Keratinocyte (primary cell): ENCODE measurements at regions not wholly inside any gene's neighbourhood (a gene's known extent, or its start where the extent isn't known, plus 50 kb on each side); places are given as distances from the start of the nearest gene placed in this dataset.
"Not testable (repeated sequence)": the region's sequence is repeated elsewhere in the genome, so short reads cannot be mapped to it uniquely, and the experiment has no call there.

Source experiments
- DNase-seq: peaks from one replicate; pipeline ENCODE4 v3.0.0-alpha.2; 2011; ENCODE audit warnings: low read depth, missing footprints, low spot score
- FAIRE-seq: peaks from 2 replicates; lab custom pipeline; 2011; peaks lifted over from hg19 to GRCh38; lab: Jason Lieb, UNC
- H2AFZ ChIP-seq: 2 replicates; pipeline ENCODE4 v1.6.0; 2012; ENCODE audit warnings: low read length, control low read depth, inconsistent platforms; ENCODE audit not compliant: control insufficient read depth
- H3K27ac ChIP-seq: 2 replicates; pipeline ENCODE4 v1.5.1; 2011; ENCODE audit warnings: low read length; ENCODE audit not compliant: control insufficient read depth, insufficient read depth
- H3K27me3 ChIP-seq: 3 replicates; pipeline ENCODE4 v1.6.0; 2011; ENCODE audit warnings: low read length; ENCODE audit not compliant: control insufficient read depth, insufficient read depth; ENCODE audit errors: extremely low read depth
- H3K36me3 ChIP-seq, 2 experiments: 2 replicates in 1 of 2; 3 replicates in 1 of 2; pipeline ENCODE4 v1.5.1; 2011; ENCODE audit warnings: low read length in 2 of 2, mild to moderate bottlenecking in 1 of 2; ENCODE audit not compliant: control insufficient read depth in 2 of 2, insufficient read depth in 2 of 2; ENCODE audit errors: extremely low read depth in 1 of 2
- H3K4me1 ChIP-seq: 3 replicates; pipeline ENCODE4 v1.5.1; 2011; ENCODE audit warnings: low read length; ENCODE audit not compliant: control insufficient read depth, insufficient read depth; ENCODE audit errors: extremely low read depth
- H3K4me2 ChIP-seq: 3 replicates; pipeline ENCODE4 v1.6.0; 2011; ENCODE audit warnings: low read depth, low read length; ENCODE audit not compliant: control insufficient read depth, insufficient read depth; ENCODE audit errors: extremely low read depth
- H3K4me3 ChIP-seq, 3 experiments: fragments of 200-600 bp in 1 of 3; sonication (generic) in 1 of 3; 2 replicates in 2 of 3; 3 replicates in 1 of 3; pipeline ENCODE4 v1.5.1; 2011 to 2016; ENCODE audit warnings: low read length in 3 of 3, mild to moderate bottlenecking in 3 of 3, control low read depth in 2 of 3, inconsistent platforms in 1 of 3, low read depth in 1 of 3, mixed read lengths in 1 of 3, mixed run types in 1 of 3, moderate library complexity in 1 of 3; ENCODE audit not compliant: control insufficient read depth in 2 of 3, insufficient read depth in 2 of 3; ENCODE audit errors: extremely low read depth in 1 of 3
- H3K79me2 ChIP-seq: 2 replicates; pipeline ENCODE4 v1.6.0; 2012; ENCODE audit warnings: low read length; ENCODE audit not compliant: control insufficient read depth, insufficient read depth
- H3K9ac ChIP-seq: 3 replicates; pipeline ENCODE4 v1.6.0; 2011; ENCODE audit warnings: low read length; ENCODE audit not compliant: control insufficient read depth, insufficient read depth; ENCODE audit errors: extremely low read depth
- H3K9me1 ChIP-seq: 3 replicates; pipeline ENCODE4 v1.6.0; 2011; ENCODE audit warnings: low read length; ENCODE audit not compliant: control insufficient read depth, insufficient read depth; ENCODE audit errors: extremely low read depth
- H3K9me3 ChIP-seq: 2 replicates; pipeline ENCODE4 v1.5.1; 2012; ENCODE audit warnings: low read depth, low read length; ENCODE audit not compliant: control insufficient read depth
- H4K20me1 ChIP-seq: 3 replicates; pipeline ENCODE4 v1.6.0; 2011; ENCODE audit warnings: low read length; ENCODE audit not compliant: control insufficient read depth, insufficient read depth; ENCODE audit errors: extremely low read depth
- EZH2 ChIP-seq: IDR thresholded peaks from one replicate; pipeline ENCODE4 v1.6.1; 2012; ENCODE audit warnings: inconsistent platforms, mild to moderate bottlenecking, low read length, moderate library complexity
- dilution Hi-C: fragments of 300-500 bp; cut with MboI; formaldehyde crosslinking; loops from one replicate; pipeline ENCODE4 v1.7.0; 2020; ENCODE audit warnings: low sequenced_read_pairs; ENCODE audit not compliant: extremely low pct_ligation_motif_present
- TF ChIP-seq, protein P1 (sequence below), 3 experiments: IDR thresholded peaks in 1 of 3; conservative IDR thresholded peaks in 1 of 3; optimal IDR thresholded peaks in 1 of 3; 2 replicates in 2 of 3; 3 replicates in 1 of 3; pipeline versions ENCODE3 to v1.5.1; 2011; ENCODE audit warnings: low read length in 3 of 3, mild to moderate bottlenecking in 3 of 3, moderate library complexity in 2 of 3, control low read depth in 1 of 3, inconsistent platforms in 1 of 3; ENCODE audit not compliant: insufficient read depth in 2 of 3; ENCODE audit errors: extremely low read depth in 1 of 3

DNA sequence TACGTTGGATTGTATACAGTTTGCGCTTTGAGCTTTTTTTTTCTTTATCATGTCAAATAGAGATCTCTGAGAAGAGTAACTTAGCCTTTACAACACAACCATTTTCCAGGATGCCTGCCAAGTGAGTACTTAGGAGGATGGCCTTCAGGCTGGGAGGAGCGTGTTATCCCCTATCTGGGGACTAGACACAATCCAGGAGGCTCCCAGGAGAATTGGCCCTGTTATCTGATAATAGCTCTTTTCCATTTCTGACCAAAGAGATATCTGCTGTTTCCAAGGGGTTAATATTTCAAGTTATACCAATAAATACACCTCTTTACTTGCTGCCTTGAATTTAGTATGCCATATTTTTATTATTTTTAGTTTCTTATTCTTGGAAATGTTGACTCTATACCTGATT is 169.5 kb upstream of the SMARCAD1 start:
- dilution Hi-C loops: no loop called here
- FAIRE-seq: no peak

DNA sequence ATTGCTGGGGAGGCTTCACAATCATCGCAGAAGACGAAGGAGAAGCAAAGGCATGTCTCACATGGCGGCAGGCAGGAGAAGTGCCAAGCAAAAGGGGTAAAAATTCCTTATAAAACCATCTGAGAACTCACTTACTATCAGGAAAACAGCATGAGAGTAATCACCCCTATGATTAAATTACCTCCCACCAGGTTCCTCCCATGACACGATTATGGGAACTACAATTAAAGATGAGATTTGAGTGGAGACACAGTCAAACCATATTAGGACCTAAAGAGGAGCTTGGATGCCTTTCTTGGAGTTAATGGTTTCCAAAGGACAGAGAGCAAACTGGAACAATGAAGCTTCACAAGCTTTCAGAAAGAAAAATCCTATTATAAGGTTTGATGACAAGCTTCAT is 168.4 kb upstream of the SMARCAD1 start:
- Histone ChIP-seq H3K9me1 (no peaks in the 10 kb centered on the region), H3K27ac (no peak overlapping the region), H4K20me1 (no peaks in the 10 kb centered on the region), H3K4me2 (no peak overlapping the region), H3K9ac (no peak overlapping the region), H3K36me3 (no peaks in the 10 kb centered on the region), H3K4me3 (no peak overlapping the region), H3K9me3 (no peaks in the 10 kb centered on the region), H3K79me2 (no peaks in the 10 kb centered on the region), H2AFZ (no peak overlapping the region), H3K4me1 (no peaks in the 10 kb centered on the region), H3K27me3 (no peaks in the 10 kb centered on the region)
- FAIRE-seq: no peak
- dilution Hi-C loops: no loop called here
- TF ChIP-seq, protein P1, sequence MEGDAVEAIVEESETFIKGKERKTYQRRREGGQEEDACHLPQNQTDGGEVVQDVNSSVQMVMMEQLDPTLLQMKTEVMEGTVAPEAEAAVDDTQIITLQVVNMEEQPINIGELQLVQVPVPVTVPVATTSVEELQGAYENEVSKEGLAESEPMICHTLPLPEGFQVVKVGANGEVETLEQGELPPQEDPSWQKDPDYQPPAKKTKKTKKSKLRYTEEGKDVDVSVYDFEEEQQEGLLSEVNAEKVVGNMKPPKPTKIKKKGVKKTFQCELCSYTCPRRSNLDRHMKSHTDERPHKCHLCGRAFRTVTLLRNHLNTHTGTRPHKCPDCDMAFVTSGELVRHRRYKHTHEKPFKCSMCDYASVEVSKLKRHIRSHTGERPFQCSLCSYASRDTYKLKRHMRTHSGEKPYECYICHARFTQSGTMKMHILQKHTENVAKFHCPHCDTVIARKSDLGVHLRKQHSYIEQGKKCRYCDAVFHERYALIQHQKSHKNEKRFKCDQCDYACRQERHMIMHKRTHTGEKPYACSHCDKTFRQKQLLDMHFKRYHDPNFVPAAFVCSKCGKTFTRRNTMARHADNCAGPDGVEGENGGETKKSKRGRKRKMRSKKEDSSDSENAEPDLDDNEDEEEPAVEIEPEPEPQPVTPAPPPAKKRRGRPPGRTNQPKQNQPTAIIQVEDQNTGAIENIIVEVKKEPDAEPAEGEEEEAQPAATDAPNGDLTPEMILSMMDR (optimal IDR thresholded peaks at IDR 0.05 in 1 of 3, IDR thresholded peaks at IDR 0.05 in 1 of 3, conservative IDR thresholded peaks at IDR 0.05 in 1 of 3; ENCODE audit: extremely low read depth in 1 of 3, insufficient read depth in 2 of 3, low read length in 3 of 3): no peak
- no peak for TF ChIP-seq EZH2
- DNase-seq: no peak

More for the DNA sequence above, 169.5 kb upstream of the SMARCAD1 start:
- no peak overlapping the region for H3K4me2 ChIP-seq
- no peaks in the 10 kb centered on the region for H4K20me1 ChIP-seq
- no peak overlapping the region for H3K9ac ChIP-seq
- H3K36me3 ChIP-seq: no peaks in the 10 kb centered on the region
- TF ChIP-seq EZH2: no peak
- TF ChIP-seq, protein P1 (optimal IDR thresholded peaks at IDR 0.05 in 1 of 3, IDR thresholded peaks at IDR 0.05 in 1 of 3, conservative IDR thresholded peaks at IDR 0.05 in 1 of 3; ENCODE audit: extremely low read depth in 1 of 3, insufficient read depth in 2 of 3, low read length in 3 of 3): no peak
- H3K9me1 ChIP-seq: no peaks in the 10 kb centered on the region
- no peak overlapping the region for H3K27ac ChIP-seq
- H3K9me3 ChIP-seq: no peaks in the 10 kb centered on the region
- no peaks in the 10 kb centered on the region for H3K4me1 ChIP-seq
- DNase-seq: no peak
- no peaks in the 10 kb centered on the region for H3K79me2 ChIP-seq
- H3K4me3 ChIP-seq: no peak overlapping the region
- no peaks in the 10 kb centered on the region for H3K27me3 ChIP-seq
- no peak overlapping the region for H2AFZ ChIP-seq

DNA sequence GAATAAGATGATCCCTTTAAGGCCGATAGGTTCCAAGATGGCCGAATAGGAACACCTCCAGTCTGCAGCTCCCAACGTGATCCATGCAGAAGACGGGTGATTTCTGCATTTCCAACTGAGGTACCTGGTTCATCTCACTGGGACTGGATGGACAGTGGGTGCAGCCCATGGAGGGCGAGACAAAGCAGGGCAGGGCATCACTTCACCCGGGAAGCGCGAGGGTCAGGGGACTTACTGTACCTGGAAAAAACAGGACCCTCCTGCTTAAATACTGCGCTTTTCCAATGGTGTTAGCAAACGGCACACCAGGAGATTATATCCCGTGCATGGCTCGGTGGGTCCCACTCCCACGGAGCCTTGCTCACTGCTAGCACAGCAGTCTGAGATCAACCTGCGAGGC is 163.2 kb upstream of the SMARCAD1 start:
- FAIRE-seq, H3K9me1 ChIP-seq, H3K4me2 ChIP-seq, H2AFZ ChIP-seq, H4K20me1 ChIP-seq, H3K4me3 ChIP-seq, dilution Hi-C loops, H3K9ac ChIP-seq, DNase-seq, H3K36me3 ChIP-seq, H3K27me3 ChIP-seq, H3K79me2 ChIP-seq, H3K4me1 ChIP-seq, H3K27ac ChIP-seq, H3K9me3 ChIP-seq: not testable (repeated sequence)
